ENCODE measurements at regions not wholly inside any gene's neighbourhood (a gene's known extent, or its start where the extent isn't known, plus 50 kb on each side); places are given as distances from the start of the nearest gene placed in this dataset.

DNA sequence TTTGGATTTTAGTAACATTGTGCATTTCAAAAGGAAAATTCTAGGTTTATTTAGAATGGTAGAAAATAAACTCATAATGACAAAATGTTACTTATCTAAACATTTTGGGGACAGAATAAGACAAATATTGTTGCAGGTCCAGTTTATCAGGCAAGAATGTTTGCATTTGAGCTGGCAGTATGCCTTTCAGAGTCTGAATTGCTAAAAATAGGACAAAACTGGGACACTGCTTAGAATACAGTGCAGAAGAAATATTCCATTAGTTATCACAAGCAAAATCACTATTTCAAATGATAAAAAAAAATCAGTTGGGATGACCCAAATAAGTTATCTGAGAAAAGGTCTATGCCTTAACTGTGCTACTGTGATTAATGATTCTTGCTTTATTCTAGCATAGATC lies 870.3 kb upstream of the MIR17HG start:
- no peaks in the 10 kb centered on the region for H3K9me1 ChIP-seq (ENCODE audit: insufficient read depth, low read length)
- H3K4me1 ChIP-seq (ENCODE audit: control insufficient read depth, insufficient read depth, low read length), result no peaks in the 10 kb centered on the region
- H3K56ac ChIP-seq (ENCODE audit: extremely low read depth, insufficient read depth, low read length), result no peak overlapping the region
- no peak overlapping the region for H4K5ac ChIP-seq (ENCODE audit: low read depth, low read length)
- no peak overlapping the region for H4K91ac ChIP-seq (ENCODE audit: insufficient read depth, low read depth, low read length)
- H3K23ac ChIP-seq (ENCODE audit: low read depth, low read length), result no peak overlapping the region
- no peak overlapping the region for H3K9ac ChIP-seq (ENCODE audit: low read depth, low read length)
- no TSS peak for BruUV-seq (replicated peaks)
- no peak overlapping the region for H3K14ac ChIP-seq (replicated peaks; ENCODE audit: low read depth, low read length)
- intact Hi-C loops (cut with micrococcal nuclease), result no loop called here
- no peak overlapping the region for H2BK5ac ChIP-seq (ENCODE audit: low read depth, low read length, poor library complexity, severe bottlenecking)
- H2BK15ac ChIP-seq (ENCODE audit: low read depth, low read length), result no peak overlapping the region
- H2AFZ ChIP-seq (replicated peaks; ENCODE audit: low read length, poor library complexity), result no peak overlapping the region
- no peak overlapping the region for H2BK20ac ChIP-seq (ENCODE audit: low read depth, low read length)
- in situ Hi-C loops (cut with MboI; ENCODE audit: low sequenced_read_pairs), result no loop called here
- H4K20me1 ChIP-seq (ENCODE audit: insufficient read depth, low read length), result no peaks in the 10 kb centered on the region
- H3K27ac ChIP-seq (ENCODE audit: insufficient read depth, low read length), result no peak overlapping the region
- no peak overlapping the region for H3K18ac ChIP-seq (ENCODE audit: low read depth, low read length)
- ATAC-seq (ENCODE audit: low read depth) (no peak), DNase-seq (no peak)
- no peaks in the 10 kb centered on the region; the same call in 1 of the 2 replicates for H3K9me3 ChIP-seq (ENCODE audit: control insufficient read depth, insufficient read depth, low read length)
- CTCF ChIA-PET, result no interaction called here
- POLR2A ChIA-PET (ENCODE audit: unreplicated experiment), result no interaction called here
- H3K4me3 ChIP-seq (ENCODE audit: insufficient read depth, low read depth, low read length), result no peak overlapping the region
- H3K4ac ChIP-seq (ENCODE audit: low read depth, low read length), result no peak overlapping the region
- H3K79me1 ChIP-seq (ENCODE audit: low read depth in 1 of 2, low read length in 2 of 2), result no peaks in the 10 kb centered on the region
- TF ChIP-seq, protein P1, sequence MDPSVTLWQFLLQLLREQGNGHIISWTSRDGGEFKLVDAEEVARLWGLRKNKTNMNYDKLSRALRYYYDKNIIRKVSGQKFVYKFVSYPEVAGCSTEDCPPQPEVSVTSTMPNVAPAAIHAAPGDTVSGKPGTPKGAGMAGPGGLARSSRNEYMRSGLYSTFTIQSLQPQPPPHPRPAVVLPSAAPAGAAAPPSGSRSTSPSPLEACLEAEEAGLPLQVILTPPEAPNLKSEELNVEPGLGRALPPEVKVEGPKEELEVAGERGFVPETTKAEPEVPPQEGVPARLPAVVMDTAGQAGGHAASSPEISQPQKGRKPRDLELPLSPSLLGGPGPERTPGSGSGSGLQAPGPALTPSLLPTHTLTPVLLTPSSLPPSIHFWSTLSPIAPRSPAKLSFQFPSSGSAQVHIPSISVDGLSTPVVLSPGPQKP (IDR thresholded peaks at IDR 0.05; ENCODE audit: borderline replicate concordance, low read depth, low read length), result no peak
- TF ChIP-seq CTCF (conservative IDR thresholded peaks at IDR 0.05; ENCODE audit: low read depth, low read length) (no peak), FOS (IDR thresholded peaks at IDR 0.05; ENCODE audit: low read depth, low read length) (no peak)
- no peak overlapping the region for H2BK120ac ChIP-seq (ENCODE audit: low read depth, low read length)
- no peak overlapping the region for H4K8ac ChIP-seq (ENCODE audit: low read depth in 2 of 2, low read length in 2 of 2)
- no peaks in the 10 kb centered on the region for H3K27me3 ChIP-seq (ENCODE audit: control insufficient read depth, insufficient read depth, low read length)
- dilution Hi-C loops (cut with HindIII; ENCODE audit: low sequenced_read_pairs, unreplicated experiment), result no loop called here
- H2AK5ac ChIP-seq (ENCODE audit: low read depth, low read length), result no peak overlapping the region
- H2AK9ac ChIP-seq (replicated peaks; ENCODE audit: low read depth, low read length, poor library complexity), result no peak overlapping the region
- H3K4me2 ChIP-seq (ENCODE audit: low read depth, low read length), result no peak overlapping the region
- no peaks in the 10 kb centered on the region for H3K36me3 ChIP-seq (ENCODE audit: control insufficient read depth, insufficient read depth, low read length)

Measured in IMR-90 (cell line).